ENCODE measurements at regions not wholly inside any gene's neighbourhood (a gene's known extent, or its start where the extent isn't known, plus 50 kb on each side); places are given as distances from the start of the nearest gene placed in this dataset.

GRCh38 chr7:115117748-115118147 lies 195.9 kb downstream of the MDFIC start:
- H3K27ac ChIP-seq (ENCODE audit: low read depth in 1 of 3, low read length in 2 of 3) = no peak overlapping the region
- no peaks in the 10 kb centered on the region for H3K9me3 ChIP-seq (ENCODE audit: control insufficient read depth in 2 of 2, insufficient read depth in 1 of 2, low read depth in 1 of 2, low read length in 1 of 2)
- WGBS, 3 donors = 60 to 80% (median 69%) methylated on average over 2 of the region's 2 CpGs
- H3K4me3 ChIP-seq (ENCODE audit: low read depth in 1 of 3, low read length in 3 of 3) = no peak overlapping the region
- FAIRE-seq (no peak), DNase-seq (no peak)
- no peaks in the 10 kb centered on the region for H3K36me3 ChIP-seq (ENCODE audit: control insufficient read depth in 3 of 3, insufficient read depth in 2 of 3, low read depth in 1 of 3, low read length in 3 of 3)
- H3K27me3 ChIP-seq (ENCODE audit: control insufficient read depth in 3 of 3, insufficient read depth in 3 of 3, low read length in 3 of 3) = no peaks in the 10 kb centered on the region
- H3K4me1 ChIP-seq (ENCODE audit: control insufficient read depth in 3 of 3, insufficient read depth in 2 of 3, low read depth in 1 of 3, low read length in 2 of 3) = no peaks in the 10 kb centered on the region

- WGBS, 3 donors = 69 to 85% (median 77%) methylated on average over 5 of the region's 5 CpGs
- DNase-seq (no peak), FAIRE-seq (no peak)
- H3K36me3 ChIP-seq (ENCODE audit: control insufficient read depth in 3 of 3, insufficient read depth in 2 of 3, low read depth in 1 of 3, low read length in 3 of 3) = no peaks in the 10 kb centered on the region
- no peaks in the 10 kb centered on the region for H3K9me3 ChIP-seq (ENCODE audit: control insufficient read depth in 2 of 2, insufficient read depth in 1 of 2, low read depth in 1 of 2, low read length in 1 of 2)
- H3K4me3 ChIP-seq (ENCODE audit: low read depth in 1 of 3, low read length in 3 of 3) = no peak overlapping the region
- H3K4me1 ChIP-seq (ENCODE audit: control insufficient read depth in 3 of 3, insufficient read depth in 2 of 3, low read depth in 1 of 3, low read length in 2 of 3) = no peaks in the 10 kb centered on the region
- no peak overlapping the region for H3K27ac ChIP-seq (ENCODE audit: low read depth in 1 of 3, low read length in 2 of 3)
- no peaks in the 10 kb centered on the region for H3K27me3 ChIP-seq (ENCODE audit: control insufficient read depth in 3 of 3, insufficient read depth in 3 of 3, low read length in 3 of 3)
Measured at GRCh38 chr7:115116773-115117715, 195.2 kb downstream of the MDFIC start.

- Histone ChIP-seq H3K4me1 (ENCODE audit: control insufficient read depth in 3 of 3, insufficient read depth in 2 of 3, low read depth in 1 of 3, low read length in 2 of 3) (no peaks in the 10 kb centered on the region), H3K27me3 (ENCODE audit: control insufficient read depth in 3 of 3, insufficient read depth in 3 of 3, low read length in 3 of 3) (no peaks in the 10 kb centered on the region), H3K4me3 (ENCODE audit: low read depth in 1 of 3, low read length in 3 of 3) (no peak overlapping the region), H3K9me3 (ENCODE audit: control insufficient read depth in 2 of 2, insufficient read depth in 1 of 2, low read depth in 1 of 2, low read length in 1 of 2) (no peaks in the 10 kb centered on the region), H3K27ac (ENCODE audit: low read depth in 1 of 3, low read length in 2 of 3) (no peak overlapping the region), H3K36me3 (ENCODE audit: control insufficient read depth in 3 of 3, insufficient read depth in 2 of 3, low read depth in 1 of 3, low read length in 3 of 3) (no peaks in the 10 kb centered on the region)
- FAIRE-seq (no peak), DNase-seq (no peak)
- 62 to 84% (median 72%) methylated on average over 3 of the region's 3 CpGs for WGBS, 3 donors
Measured at GRCh38 chr7:115113776-115114175, 191.9 kb downstream of the MDFIC start.

GRCh38 chr7:115113131-115113530 lies 191.2 kb downstream of the MDFIC start:
- FAIRE-seq (no peak), DNase-seq (no peak)
- Histone ChIP-seq H3K4me3 (ENCODE audit: low read depth in 1 of 3, low read length in 3 of 3) (no peak overlapping the region), H3K27me3 (ENCODE audit: control insufficient read depth in 3 of 3, insufficient read depth in 3 of 3, low read length in 3 of 3) (no peaks in the 10 kb centered on the region), H3K9me3 (ENCODE audit: control insufficient read depth in 2 of 2, insufficient read depth in 1 of 2, low read depth in 1 of 2, low read length in 1 of 2) (no peaks in the 10 kb centered on the region), H3K4me1 (ENCODE audit: control insufficient read depth in 3 of 3, insufficient read depth in 2 of 3, low read depth in 1 of 3, low read length in 2 of 3) (no peaks in the 10 kb centered on the region), H3K36me3 (ENCODE audit: control insufficient read depth in 3 of 3, insufficient read depth in 2 of 3, low read depth in 1 of 3, low read length in 3 of 3) (no peaks in the 10 kb centered on the region), H3K27ac (ENCODE audit: low read depth in 1 of 3, low read length in 2 of 3) (no peak overlapping the region)
- WGBS, 3 donors = 89 to 91% (median 90%) methylated on average over 3 of the region's 3 CpGs

- Histone ChIP-seq H3K27me3 (ENCODE audit: control insufficient read depth in 3 of 3, insufficient read depth in 3 of 3, low read length in 3 of 3) (no peaks in the 10 kb centered on the region), H3K27ac (ENCODE audit: low read depth in 1 of 3, low read length in 2 of 3) (no peak overlapping the region), H3K4me1 (ENCODE audit: control insufficient read depth in 3 of 3, insufficient read depth in 2 of 3, low read depth in 1 of 3, low read length in 2 of 3) (no peaks in the 10 kb centered on the region), H3K9me3 (ENCODE audit: control insufficient read depth in 2 of 2, insufficient read depth in 1 of 2, low read depth in 1 of 2, low read length in 1 of 2) (no peaks in the 10 kb centered on the region), H3K4me3 (ENCODE audit: low read depth in 1 of 3, low read length in 3 of 3) (no peak overlapping the region), H3K36me3 (ENCODE audit: control insufficient read depth in 3 of 3, insufficient read depth in 2 of 3, low read depth in 1 of 3, low read length in 3 of 3) (no peaks in the 10 kb centered on the region)
- 48 to 68% (median 63%) methylated on average over 1 of the region's 1 CpG for WGBS, 3 donors
- DNase-seq = no peak
- no peak for FAIRE-seq
Measured at GRCh38 chr7:115110523-115110922, 188.6 kb downstream of the MDFIC start.

- WGBS, 3 donors = 86 to 94% (median 92%) methylated on average over 3 of the region's 3 CpGs
- Histone ChIP-seq H3K27me3 (ENCODE audit: control insufficient read depth in 3 of 3, insufficient read depth in 3 of 3, low read length in 3 of 3) (no peaks in the 10 kb centered on the region), H3K27ac (ENCODE audit: low read depth in 1 of 3, low read length in 2 of 3) (no peak overlapping the region), H3K4me1 (ENCODE audit: control insufficient read depth in 3 of 3, insufficient read depth in 2 of 3, low read depth in 1 of 3, low read length in 2 of 3) (no peaks in the 10 kb centered on the region), H3K9me3 (ENCODE audit: control insufficient read depth in 2 of 2, insufficient read depth in 1 of 2, low read depth in 1 of 2, low read length in 1 of 2) (no peaks in the 10 kb centered on the region), H3K4me3 (ENCODE audit: low read depth in 1 of 3, low read length in 3 of 3) (no peak overlapping the region), H3K36me3 (ENCODE audit: control insufficient read depth in 3 of 3, insufficient read depth in 2 of 3, low read depth in 1 of 3, low read length in 3 of 3) (no peaks in the 10 kb centered on the region)
- DNase-seq = no peak
- FAIRE-seq = no peak
Measured at GRCh38 chr7:115106316-115106715, 184.4 kb downstream of the MDFIC start.

GRCh38 chr7:115102738-115103137 lies 180.8 kb downstream of the MDFIC start:
- Histone ChIP-seq H3K4me3 (ENCODE audit: low read depth in 1 of 3, low read length in 3 of 3) (no peak overlapping the region), H3K9me3 (ENCODE audit: control insufficient read depth in 2 of 2, insufficient read depth in 1 of 2, low read depth in 1 of 2, low read length in 1 of 2) (no peaks in the 10 kb centered on the region), H3K27me3 (ENCODE audit: control insufficient read depth in 3 of 3, insufficient read depth in 3 of 3, low read length in 3 of 3) (no peaks in the 10 kb centered on the region), H3K36me3 (ENCODE audit: control insufficient read depth in 3 of 3, insufficient read depth in 2 of 3, low read depth in 1 of 3, low read length in 3 of 3) (no peaks in the 10 kb centered on the region), H3K4me1 (ENCODE audit: control insufficient read depth in 3 of 3, insufficient read depth in 2 of 3, low read depth in 1 of 3, low read length in 2 of 3) (no peaks in the 10 kb centered on the region), H3K27ac (ENCODE audit: low read depth in 1 of 3, low read length in 2 of 3) (no peak overlapping the region)
- no peak for FAIRE-seq
- DNase-seq = no peak
- whole genome bisulfite sequencing, 3 donors = 80 to 93% (median 90%) methylated on average over 2 of the region's 2 CpGs

GRCh38 chr7:115101199-115101598 lies 179.3 kb downstream of the MDFIC start:
- Histone ChIP-seq H3K4me3 (ENCODE audit: low read depth in 1 of 3, low read length in 3 of 3) (no peak overlapping the region), H3K27ac (ENCODE audit: low read depth in 1 of 3, low read length in 2 of 3) (no peak overlapping the region), H3K9me3 (ENCODE audit: control insufficient read depth in 2 of 2, insufficient read depth in 1 of 2, low read depth in 1 of 2, low read length in 1 of 2) (no peaks in the 10 kb centered on the region), H3K4me1 (ENCODE audit: control insufficient read depth in 3 of 3, insufficient read depth in 2 of 3, low read depth in 1 of 3, low read length in 2 of 3) (no peaks in the 10 kb centered on the region), H3K27me3 (ENCODE audit: control insufficient read depth in 3 of 3, insufficient read depth in 3 of 3, low read length in 3 of 3) (no peaks in the 10 kb centered on the region), H3K36me3 (ENCODE audit: control insufficient read depth in 3 of 3, insufficient read depth in 2 of 3, low read depth in 1 of 3, low read length in 3 of 3) (no peaks in the 10 kb centered on the region)
- DNase-seq (no peak), FAIRE-seq (no peak)

GRCh38 chr7:115099906-115100305 lies 178.0 kb downstream of the MDFIC start:
- Histone ChIP-seq H3K4me3 (ENCODE audit: low read depth in 1 of 3, low read length in 3 of 3) (no peak overlapping the region), H3K27me3 (ENCODE audit: control insufficient read depth in 3 of 3, insufficient read depth in 3 of 3, low read length in 3 of 3) (no peaks in the 10 kb centered on the region), H3K27ac (ENCODE audit: low read depth in 1 of 3, low read length in 2 of 3) (no peak overlapping the region), H3K9me3 (ENCODE audit: control insufficient read depth in 2 of 2, insufficient read depth in 1 of 2, low read depth in 1 of 2, low read length in 1 of 2) (no peaks in the 10 kb centered on the region), H3K4me1 (ENCODE audit: control insufficient read depth in 3 of 3, insufficient read depth in 2 of 3, low read depth in 1 of 3, low read length in 2 of 3) (no peaks in the 10 kb centered on the region), H3K36me3 (ENCODE audit: control insufficient read depth in 3 of 3, insufficient read depth in 2 of 3, low read depth in 1 of 3, low read length in 3 of 3) (no peaks in the 10 kb centered on the region)
- no peak for DNase-seq
- 8 to 29% (median 14%) methylated on average over 1 of the region's 1 CpG for WGBS, 3 donors
- FAIRE-seq = no peak
